ENCODE measurements at regions not wholly inside any gene's neighbourhood (a gene's known extent, or its start where the extent isn't known, plus 50 kb on each side); places are given as distances from the start of the nearest gene placed in this dataset.

DNA sequence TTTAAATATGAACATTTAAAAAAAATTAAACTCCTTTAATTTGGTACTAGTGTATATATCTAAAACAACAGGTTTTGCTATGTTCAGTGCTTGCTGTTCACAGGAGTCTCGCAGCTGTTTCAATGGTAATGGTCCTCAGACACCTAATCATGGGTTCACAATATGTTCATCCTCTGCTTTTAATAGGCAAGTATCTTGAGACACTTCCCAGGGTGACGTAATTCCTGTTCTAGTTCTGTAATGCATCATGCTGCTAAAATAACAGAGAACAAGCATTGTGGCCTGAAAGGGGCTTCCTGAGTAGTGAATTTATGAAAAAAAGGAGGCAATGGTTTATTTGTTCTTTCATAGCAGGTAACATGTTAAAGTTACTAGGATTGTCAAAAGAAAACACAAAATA, 625.2 kb upstream of the GBE1 start:
- TF ChIP-seq CTCF (IDR thresholded peaks at IDR 0.05; ENCODE audit: insufficient read depth, low read length, poor library complexity, severe bottlenecking) (no peak), EZH2phosphoT487 (conservative IDR thresholded peaks at IDR 0.05; ENCODE audit: low read length) (no peak)

All from SU-DHL-6 (cell line).